Epithelial cell of proximal tubule (primary cell): ENCODE measurements at regions not wholly inside any gene's neighbourhood (a gene's known extent, or its start where the extent isn't known, plus 50 kb on each side); places are given as distances from the start of the nearest gene placed in this dataset.

ENCODE experiments used
- DNase-seq: peaks from one replicate; pipeline ENCODE4 v3.0.0-alpha.2; 2011; ENCODE audit warnings: low read depth
- H3K4me3 ChIP-seq: 2 replicates; pipeline ENCODE4 v1.5.1; 2011; ENCODE audit warnings: low read depth, mild to moderate bottlenecking, low read length
- CTCF ChIP-seq: conservative IDR thresholded peaks from 2 replicates; pipeline ENCODE4 v1.5.1; 2012; ENCODE audit warnings: low read depth, mild to moderate bottlenecking, low read length

DNA sequence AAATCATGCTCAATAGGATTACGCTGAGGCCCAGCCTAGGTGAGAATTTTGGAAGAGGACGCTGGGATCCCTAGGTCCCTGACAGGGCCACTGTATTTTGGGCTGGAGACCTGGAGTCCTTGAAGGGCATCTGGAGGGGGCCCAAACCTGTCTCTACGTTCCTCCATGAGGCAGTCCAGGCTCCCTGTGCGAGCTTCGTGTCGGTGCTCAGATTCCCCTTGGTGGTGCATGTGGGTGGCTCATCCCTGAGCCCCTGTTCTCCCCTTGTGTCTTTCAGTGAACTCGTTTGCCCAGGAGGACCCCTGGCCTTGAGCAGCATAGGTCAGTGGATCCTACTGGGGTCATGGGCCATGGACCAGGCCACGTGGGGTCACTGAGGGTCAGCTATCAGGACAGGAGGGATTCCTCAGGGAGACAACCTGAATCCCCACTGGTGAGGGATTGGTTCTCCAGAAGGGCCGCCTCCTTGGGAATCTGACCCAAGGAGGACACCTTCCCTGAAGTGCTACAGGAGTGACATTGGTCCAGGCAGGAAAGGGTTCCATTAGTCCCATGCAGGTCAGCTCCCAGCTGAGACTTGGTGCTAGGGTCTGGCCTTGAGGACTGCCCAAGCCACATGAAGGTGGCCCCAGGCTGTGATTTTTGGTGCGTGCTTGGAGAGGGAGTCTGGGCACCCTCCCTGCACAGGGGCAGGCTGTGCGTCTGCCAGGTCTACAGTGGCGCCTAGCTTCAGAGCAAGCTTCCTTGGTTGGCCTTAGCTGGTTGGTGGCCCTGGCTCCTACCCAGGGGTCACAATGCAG, 229.8 kb downstream of the SNRPN start:
- no peak for DNase-seq
- TF ChIP-seq CTCF, result no peak
- no peak overlapping the region for H3K4me3 ChIP-seq

- no peak for TF ChIP-seq CTCF
- no peak overlapping the region for H3K4me3 ChIP-seq
- no peak for DNase-seq
These were observed 230.4 kb downstream of the SNRPN start for GRCh38 chr15:25185156-25185710.

- no peak for TF ChIP-seq CTCF
- DNase-seq, result no peak
- H3K4me3 ChIP-seq, result no peak overlapping the region
These were observed 231.0 kb downstream of the SNRPN start for GRCh38 chr15:25185791-25186190.

GRCh38 chr15:25186411-25186810, 231.6 kb downstream of the SNRPN start:
- no peak for DNase-seq
- H3K4me3 ChIP-seq, result no peak overlapping the region
- TF ChIP-seq CTCF, result no peak

GRCh38 chr15:25186906-25187645, 232.3 kb downstream of the SNRPN start:
- DNase-seq, result no peak
- H3K4me3 ChIP-seq, result no peak overlapping the region
- TF ChIP-seq CTCF, result no peak

- no peak for TF ChIP-seq CTCF
- no peak overlapping the region for H3K4me3 ChIP-seq
- no peak for DNase-seq
These were observed 233.3 kb downstream of the SNRPN start for GRCh38 chr15:25188051-25188450.
